Activated CD4-positive, alpha-beta T cell treated with anti-CD3 and anti-CD28 coated beads, Interleukin-2, amount 10 ng/mL, durations not matched to agents 24 days and 14 days (primary cell): ENCODE measurements at regions not wholly inside any gene's neighbourhood (a gene's known extent, or its start where the extent isn't known, plus 50 kb on each side); places are given as distances from the start of the nearest gene placed in this dataset.

Experiments
- DNase-seq: peaks from one replicate; pipeline ENCODE4 v3.0.0; 2022
- H3K27ac Mint-ChIP-seq: one replicate; pipeline ENCODE4 v1.8.0; 2022; ENCODE audit warnings: mild to moderate bottlenecking, mixed read lengths
- H3K27me3 Mint-ChIP-seq: one replicate; pipeline ENCODE4 v1.8.0; 2022; ENCODE audit warnings: mixed read lengths
- H3K36me3 Mint-ChIP-seq: one replicate; pipeline ENCODE4 v1.8.0; 2022; ENCODE audit warnings: low read depth, mild to moderate bottlenecking, mixed read lengths
- H3K4me1 Mint-ChIP-seq: one replicate; pipeline ENCODE4 v1.8.0; 2021; ENCODE audit warnings: mixed read lengths
- H3K4me3 Mint-ChIP-seq: one replicate; pipeline ENCODE4 v1.8.0; 2022; ENCODE audit warnings: mild to moderate bottlenecking, moderate library complexity, mixed read lengths
- H3K9me3 Mint-ChIP-seq: one replicate; pipeline ENCODE4 v1.8.0; 2021; ENCODE audit warnings: mixed read lengths
- intact Hi-C: fragments of 100-400 bp; cut with micrococcal nuclease; formaldehyde crosslinking; loops from one replicate; pipeline ENCODE4 v1.15.1; 2023

DNA sequence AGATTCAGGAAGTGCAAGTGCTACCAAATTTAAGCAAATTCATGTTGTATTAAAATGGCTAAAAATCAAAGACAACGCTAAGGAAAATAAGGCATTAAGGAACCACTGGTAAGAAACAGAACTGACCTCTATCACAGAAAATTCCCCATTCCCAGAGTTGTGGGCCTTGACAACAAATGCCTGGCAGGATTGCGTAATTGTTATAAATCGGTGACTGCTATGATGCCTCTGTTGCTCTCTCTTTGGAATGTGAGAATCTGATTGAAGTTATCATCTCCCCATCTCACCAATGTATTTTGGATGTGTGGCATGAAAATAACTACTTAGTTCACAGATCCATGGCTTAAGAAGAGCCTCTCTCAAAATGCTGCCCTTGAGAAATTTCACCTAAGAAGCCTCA is 257.3 kb downstream of the OGFRL1 start:
- intact Hi-C loops: no loop called here
- Mint-ChIP-seq H3K27ac (no peak overlapping the region), H3K4me1 (no peaks in the 10 kb centered on the region), H3K9me3 (no peaks in the 10 kb centered on the region), H3K27me3 (no peaks in the 10 kb centered on the region), H3K4me3 (no peak overlapping the region), H3K36me3 (no peaks in the 10 kb centered on the region)
- DNase-seq: no peak

DNA sequence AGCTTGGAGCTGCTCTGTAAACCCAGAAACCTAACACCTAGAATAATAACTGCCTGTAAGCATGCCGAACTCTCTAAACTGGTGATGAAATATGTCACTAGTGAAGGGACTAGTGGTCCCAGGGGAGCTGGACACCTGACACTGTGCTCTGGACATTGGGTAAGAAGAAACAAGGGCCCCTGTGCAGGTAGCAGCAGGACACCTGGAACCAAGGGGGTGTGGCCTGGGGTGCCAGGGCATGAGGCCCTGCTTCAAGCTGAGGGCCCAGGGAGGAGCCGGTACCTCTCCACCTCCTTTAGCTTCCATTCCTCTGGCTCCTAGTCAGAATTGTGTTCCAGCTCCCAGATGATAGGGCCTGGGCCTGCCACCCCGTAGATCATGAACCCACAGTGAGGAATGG is 263.2 kb downstream of the OGFRL1 start:
- Mint-ChIP-seq H3K4me1 (no peaks in the 10 kb centered on the region), H3K27ac (no peak overlapping the region), H3K27me3 (no peaks in the 10 kb centered on the region), H3K9me3 (peaks cover 11% of the 10 kb centered on the region), H3K4me3 (no peak overlapping the region), H3K36me3 (no peaks in the 10 kb centered on the region)
- no peak for DNase-seq
- intact Hi-C loops: no loop called here

DNA sequence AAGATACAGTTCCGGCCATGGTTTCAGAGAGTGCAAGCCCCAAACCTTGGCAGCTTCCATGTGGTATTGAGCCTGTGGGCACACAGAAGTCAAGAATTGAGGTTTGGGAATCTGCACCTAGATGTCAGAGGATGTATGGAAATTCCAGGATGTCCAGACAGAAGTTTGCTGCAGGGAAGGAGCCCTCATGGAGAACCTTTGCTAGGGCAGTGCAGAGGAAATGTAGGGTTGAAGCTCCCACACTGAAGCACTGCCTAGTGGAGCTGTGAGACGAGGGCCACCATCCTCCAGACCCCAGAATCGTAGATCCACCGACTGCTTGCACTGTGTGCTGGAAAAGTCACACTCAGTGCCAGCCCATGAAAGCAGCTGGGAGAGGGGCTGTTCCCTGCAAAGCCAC is 267.5 kb downstream of the OGFRL1 start:
- no peak for DNase-seq
- no peak overlapping the region for H3K4me3 Mint-ChIP-seq
- no peaks in the 10 kb centered on the region for H3K27me3 Mint-ChIP-seq
- intact Hi-C loops: no loop called here
- H3K9me3 Mint-ChIP-seq: peaks cover 12% of the 10 kb centered on the region
- no peaks in the 10 kb centered on the region for H3K4me1 Mint-ChIP-seq
- H3K27ac Mint-ChIP-seq: no peak overlapping the region
- H3K36me3 Mint-ChIP-seq: no peaks in the 10 kb centered on the region

DNA sequence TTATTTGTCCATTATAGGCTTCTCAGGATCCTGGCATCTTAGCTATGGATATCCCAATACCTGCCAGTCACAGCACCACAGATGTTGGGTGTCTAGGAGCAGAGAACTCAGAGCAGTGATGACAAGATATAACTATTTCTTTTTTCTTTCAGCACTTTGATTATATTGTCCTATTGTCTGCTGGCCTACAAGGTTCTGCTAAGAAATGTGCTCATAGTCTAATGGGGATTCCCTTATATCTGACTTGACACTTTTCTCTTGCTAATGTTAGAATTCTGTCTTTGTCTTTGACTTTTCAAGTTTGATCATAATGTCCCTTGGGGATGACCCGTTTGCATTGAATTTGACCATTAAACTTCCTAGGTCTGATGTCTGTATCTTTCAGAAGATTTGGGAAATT is 270.4 kb downstream of the OGFRL1 start:
- Mint-ChIP-seq H3K4me1 (no peaks in the 10 kb centered on the region), H3K27me3 (no peaks in the 10 kb centered on the region), H3K9me3 (peaks cover 9% of the 10 kb centered on the region), H3K36me3 (no peaks in the 10 kb centered on the region), H3K27ac (no peak overlapping the region), H3K4me3 (no peak overlapping the region)
- intact Hi-C loops: no loop called here
- DNase-seq: no peak

DNA sequence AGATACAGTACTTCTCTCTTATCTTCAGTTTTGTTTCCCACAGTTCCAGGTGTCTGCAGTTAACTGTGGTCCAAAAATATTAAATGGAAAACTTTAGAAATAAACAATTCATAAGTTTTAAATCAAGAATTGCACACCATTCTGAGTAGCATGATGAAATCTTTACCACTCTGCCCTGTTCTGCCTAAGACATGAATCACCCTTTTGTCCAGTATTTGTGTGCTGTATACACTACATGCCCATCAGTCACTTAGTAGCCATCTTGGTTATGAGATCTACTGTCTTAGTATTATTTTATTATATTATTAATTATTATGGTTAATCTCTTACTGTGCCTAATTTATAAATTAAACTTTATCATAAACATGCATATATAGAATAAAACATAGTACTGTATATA is 279.0 kb downstream of the OGFRL1 start:
- DNase-seq: no peak
- Mint-ChIP-seq H3K9me3 (no peaks in the 10 kb centered on the region), H3K4me3 (no peak overlapping the region), H3K36me3 (no peaks in the 10 kb centered on the region), H3K4me1 (no peaks in the 10 kb centered on the region), H3K27me3 (no peaks in the 10 kb centered on the region), H3K27ac (no peak overlapping the region)
- intact Hi-C loops: no loop called here

DNA sequence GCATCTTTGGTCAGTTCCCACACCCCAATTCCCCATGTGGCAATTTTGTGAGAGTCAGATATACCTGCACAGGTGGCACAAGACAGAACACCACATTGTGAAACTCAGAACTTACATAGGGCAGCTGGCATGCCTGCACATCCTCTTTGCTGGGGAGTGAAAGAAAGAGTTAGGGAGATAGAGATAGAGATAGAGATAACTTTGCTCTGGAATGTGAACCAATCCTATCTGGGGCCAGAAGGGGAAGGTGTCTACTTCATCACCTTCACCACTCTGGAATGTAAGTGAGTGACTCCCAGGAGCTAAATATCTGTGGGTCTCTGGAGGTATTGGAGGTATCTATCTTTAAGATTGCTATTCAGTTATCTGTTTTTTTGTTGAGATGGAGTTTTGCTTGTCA is 289.2 kb downstream of the OGFRL1 start:
- DNase-seq: no peak
- Mint-ChIP-seq H3K27ac (no peak overlapping the region), H3K4me3 (no peak overlapping the region), H3K9me3 (no peaks in the 10 kb centered on the region), H3K4me1 (no peaks in the 10 kb centered on the region), H3K36me3 (no peaks in the 10 kb centered on the region), H3K27me3 (no peaks in the 10 kb centered on the region)
- intact Hi-C loops: no loop called here

DNA sequence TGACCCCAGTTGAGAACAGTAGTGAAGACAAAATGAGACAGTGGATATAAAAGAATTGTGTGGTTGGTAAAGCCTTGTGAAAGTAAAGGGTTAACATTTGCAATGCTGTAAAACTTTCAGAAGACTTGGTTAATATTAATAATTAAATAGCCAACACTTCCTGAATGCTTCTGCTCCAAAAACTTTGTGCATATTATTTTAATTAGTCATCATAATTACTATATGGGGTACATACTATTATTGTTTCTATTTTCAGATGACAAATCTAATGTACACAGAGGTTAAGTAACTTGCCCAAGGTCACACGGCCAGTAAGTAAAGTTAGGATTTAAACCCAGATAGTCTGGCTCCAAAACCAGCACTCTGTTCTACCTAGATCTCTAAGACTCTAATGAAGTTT is 291.3 kb downstream of the OGFRL1 start:
- Mint-ChIP-seq H3K4me3 (no peak overlapping the region), H3K9me3 (no peaks in the 10 kb centered on the region)

DNA sequence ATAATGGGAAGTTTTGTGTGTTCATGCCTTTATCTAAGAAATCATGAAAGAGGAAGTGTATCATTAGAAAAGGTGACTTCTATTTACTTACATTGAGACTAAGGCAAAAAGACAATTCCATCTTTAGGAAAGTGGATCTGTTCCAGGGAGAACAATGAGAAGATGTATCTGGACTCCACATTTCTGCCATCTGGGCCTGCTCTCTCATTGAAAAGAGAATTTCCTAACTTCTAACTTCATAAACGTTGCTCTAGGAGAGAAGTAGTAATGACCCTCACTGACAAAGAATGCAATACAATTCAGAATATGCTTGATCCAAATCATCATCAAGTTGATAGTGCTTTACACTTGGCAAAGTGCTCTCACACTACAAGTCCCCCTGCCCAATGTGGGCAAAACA is 294.2 kb downstream of the OGFRL1 start:
- Mint-ChIP-seq H3K36me3 (no peaks in the 10 kb centered on the region), H3K4me3 (no peak overlapping the region), H3K4me1 (no peaks in the 10 kb centered on the region), H3K27me3 (no peaks in the 10 kb centered on the region), H3K9me3 (no peaks in the 10 kb centered on the region), H3K27ac (no peak overlapping the region)
- intact Hi-C loops: no loop called here
- DNase-seq: no peak

More for the DNA sequence above, 291.3 kb downstream of the OGFRL1 start:
- Mint-ChIP-seq H3K36me3 (no peaks in the 10 kb centered on the region), H3K27ac (no peak overlapping the region), H3K4me1 (no peaks in the 10 kb centered on the region), H3K27me3 (no peaks in the 10 kb centered on the region)
- DNase-seq: no peak
- intact Hi-C loops: no loop called here

DNA sequence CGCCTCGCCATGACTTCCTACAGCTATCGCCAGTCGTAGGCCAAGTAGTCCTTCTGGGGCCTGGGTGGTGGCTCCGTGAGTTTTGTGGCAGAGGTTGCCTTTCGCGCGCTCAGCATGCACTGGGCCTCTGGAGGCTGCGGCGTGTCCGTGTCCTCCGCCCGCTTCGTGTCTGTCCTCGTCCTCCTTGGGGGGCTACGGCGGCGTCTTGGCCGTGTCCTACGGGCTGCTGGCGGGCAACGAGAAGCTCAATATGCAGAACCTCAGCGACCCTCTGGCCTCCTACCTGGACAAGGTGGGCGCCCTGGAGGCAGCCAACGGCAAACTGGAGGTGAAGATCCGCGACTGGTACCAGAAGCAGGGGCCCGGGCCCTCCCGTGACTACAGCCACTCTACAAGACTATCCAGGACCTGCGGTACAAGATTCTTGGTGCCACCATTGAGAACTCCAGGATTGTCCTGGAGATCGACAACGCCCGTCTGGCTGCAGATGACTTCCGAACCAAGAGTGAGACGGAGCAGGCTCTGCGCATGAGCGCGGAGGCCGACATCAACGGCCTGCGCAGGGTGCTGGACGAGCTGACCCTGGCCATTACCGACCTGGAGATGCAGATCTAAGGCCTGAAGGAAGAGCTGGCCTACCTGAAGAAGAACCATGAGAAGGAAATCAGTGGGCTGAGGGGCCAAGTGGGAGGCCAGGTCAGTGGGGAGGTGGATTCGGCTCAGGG is 296.3 kb downstream of the OGFRL1 start:
- no peaks in the 10 kb centered on the region for H3K4me1 Mint-ChIP-seq
- intact Hi-C loops: no loop called here
- H3K27ac Mint-ChIP-seq: no peak overlapping the region
- DNase-seq: no peak
- no peaks in the 10 kb centered on the region for H3K36me3 Mint-ChIP-seq
- no peaks in the 10 kb centered on the region for H3K27me3 Mint-ChIP-seq
- no peak overlapping the region for H3K4me3 Mint-ChIP-seq
- H3K9me3 Mint-ChIP-seq: no peaks in the 10 kb centered on the region

DNA sequence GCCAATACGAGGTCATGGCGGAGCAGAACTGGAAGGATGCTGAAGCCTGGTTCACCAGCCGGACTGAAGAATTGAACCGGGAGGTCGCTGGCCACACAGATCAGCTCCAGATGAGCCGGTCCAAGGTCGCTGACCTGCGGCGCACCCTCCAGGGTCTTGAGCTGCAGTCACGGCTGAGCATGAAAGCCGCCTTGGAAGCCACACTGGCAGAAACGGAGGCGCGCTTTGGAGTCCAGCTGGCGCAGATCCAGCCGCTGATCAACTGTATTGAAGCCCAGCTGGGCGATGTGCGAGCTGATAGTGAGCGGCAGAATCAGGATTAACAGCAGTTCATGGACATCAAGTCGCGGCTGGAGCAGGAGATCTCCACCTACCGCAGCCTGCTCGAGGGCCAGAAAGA is 296.9 kb downstream of the OGFRL1 start:
- Mint-ChIP-seq H3K9me3 (no peaks in the 10 kb centered on the region), H3K36me3 (no peaks in the 10 kb centered on the region), H3K4me3 (no peak overlapping the region), H3K4me1 (no peaks in the 10 kb centered on the region), H3K27ac (no peak overlapping the region), H3K27me3 (no peaks in the 10 kb centered on the region)
- DNase-seq: no peak
- intact Hi-C loops: no loop called here

DNA sequence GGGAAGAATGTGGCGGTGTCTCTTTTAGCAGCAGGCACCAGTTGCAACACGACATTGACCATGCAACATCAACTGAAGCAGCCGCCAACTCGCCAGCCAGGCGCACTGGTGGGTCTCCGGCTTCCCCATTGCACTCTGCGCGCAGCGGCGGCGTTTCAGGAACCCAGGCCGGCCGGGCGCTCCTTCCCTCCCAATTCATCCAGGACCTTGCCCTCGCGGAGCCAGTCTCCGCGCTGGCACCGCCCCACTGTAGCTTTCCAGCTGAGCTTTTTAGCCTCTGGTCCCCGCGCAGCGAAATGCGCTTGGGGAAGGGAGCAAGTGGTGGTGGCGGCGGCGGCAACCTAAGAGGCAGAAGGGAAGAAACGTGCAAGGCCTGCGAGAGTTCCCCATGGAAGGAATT is 297.9 kb upstream of the RIMS1 start:
- no peak for DNase-seq
- H3K27me3 Mint-ChIP-seq: no peaks in the 10 kb centered on the region
- H3K4me3 Mint-ChIP-seq: no peak overlapping the region
- H3K36me3 Mint-ChIP-seq: no peaks in the 10 kb centered on the region
- H3K27ac Mint-ChIP-seq: no peak overlapping the region
- no peaks in the 10 kb centered on the region for H3K4me1 Mint-ChIP-seq
- no peaks in the 10 kb centered on the region for H3K9me3 Mint-ChIP-seq
- intact Hi-C loops: no loop called here

DNA sequence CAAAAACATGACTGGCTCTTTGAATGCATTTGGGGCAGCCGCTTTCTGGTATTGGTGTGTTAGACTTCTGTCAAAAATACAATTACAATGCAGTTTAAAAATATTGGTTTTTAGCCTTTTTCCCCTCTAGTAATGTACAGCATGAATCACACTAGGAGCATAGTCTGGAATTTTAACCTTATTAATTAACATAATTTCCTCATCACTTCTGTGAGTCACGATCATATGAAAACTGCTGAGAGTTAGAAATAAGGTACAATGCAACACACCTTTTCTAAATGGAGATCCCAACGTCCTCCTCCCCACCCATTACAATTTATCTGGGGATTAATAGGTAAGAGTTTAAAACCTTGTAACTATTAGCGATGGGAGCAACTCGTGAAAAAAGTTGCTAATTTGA is 297.1 kb upstream of the RIMS1 start:
- Mint-ChIP-seq H3K27me3 (no peaks in the 10 kb centered on the region), H3K36me3 (no peaks in the 10 kb centered on the region), H3K27ac (no peak overlapping the region), H3K4me3 (no peak overlapping the region), H3K9me3 (no peaks in the 10 kb centered on the region), H3K4me1 (no peaks in the 10 kb centered on the region)
- no peak for DNase-seq
- intact Hi-C loops: no loop called here

DNA sequence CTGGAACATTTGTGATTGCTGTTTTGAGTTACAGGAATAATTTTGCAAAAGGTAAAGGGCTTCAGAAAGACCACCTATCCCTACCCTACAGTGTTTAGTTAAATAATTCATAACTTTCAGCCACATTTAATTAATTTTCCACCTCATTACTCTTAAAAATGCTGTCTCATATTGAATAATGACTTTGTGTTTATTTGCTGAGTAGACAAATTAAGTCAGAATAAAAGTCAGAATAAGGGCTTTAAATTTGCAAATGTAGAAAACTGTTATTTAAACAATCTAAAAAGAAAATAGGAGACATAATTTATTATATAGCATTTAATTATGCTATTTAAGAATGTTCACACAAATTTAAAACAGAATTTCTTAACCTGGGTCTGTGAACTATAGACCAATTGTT is 293.7 kb upstream of the RIMS1 start:
- no peak for DNase-seq
- H3K27me3 Mint-ChIP-seq: no peaks in the 10 kb centered on the region
- H3K4me1 Mint-ChIP-seq: no peaks in the 10 kb centered on the region
- H3K36me3 Mint-ChIP-seq: no peaks in the 10 kb centered on the region
- intact Hi-C loops: no loop called here
- H3K27ac Mint-ChIP-seq: no peak overlapping the region
- no peak overlapping the region for H3K4me3 Mint-ChIP-seq
- H3K9me3 Mint-ChIP-seq: no peaks in the 10 kb centered on the region

DNA sequence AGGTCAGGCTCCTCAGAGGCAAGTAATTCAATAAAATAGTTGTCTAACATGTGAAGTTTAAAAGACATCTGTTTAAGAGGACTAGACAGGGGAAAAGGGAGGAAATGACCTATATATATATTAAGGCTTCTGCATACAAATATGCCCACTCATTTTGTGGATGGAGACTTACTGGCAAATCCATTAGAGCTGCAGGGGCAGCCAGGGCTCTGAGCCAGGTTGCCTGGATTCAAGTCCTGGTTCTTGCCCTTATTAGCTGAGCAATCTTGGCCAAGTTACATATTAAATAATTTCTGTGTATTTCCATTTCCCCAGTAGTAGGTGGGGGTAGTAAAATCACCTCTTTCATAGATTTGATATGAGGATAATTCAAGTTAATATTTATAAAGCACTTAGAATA is 287.0 kb upstream of the RIMS1 start:
- Mint-ChIP-seq H3K9me3 (no peaks in the 10 kb centered on the region), H3K4me1 (no peaks in the 10 kb centered on the region), H3K36me3 (no peaks in the 10 kb centered on the region), H3K4me3 (no peak overlapping the region), H3K27me3 (no peaks in the 10 kb centered on the region), H3K27ac (no peak overlapping the region)
- no peak for DNase-seq
- intact Hi-C loops: no loop called here

DNA sequence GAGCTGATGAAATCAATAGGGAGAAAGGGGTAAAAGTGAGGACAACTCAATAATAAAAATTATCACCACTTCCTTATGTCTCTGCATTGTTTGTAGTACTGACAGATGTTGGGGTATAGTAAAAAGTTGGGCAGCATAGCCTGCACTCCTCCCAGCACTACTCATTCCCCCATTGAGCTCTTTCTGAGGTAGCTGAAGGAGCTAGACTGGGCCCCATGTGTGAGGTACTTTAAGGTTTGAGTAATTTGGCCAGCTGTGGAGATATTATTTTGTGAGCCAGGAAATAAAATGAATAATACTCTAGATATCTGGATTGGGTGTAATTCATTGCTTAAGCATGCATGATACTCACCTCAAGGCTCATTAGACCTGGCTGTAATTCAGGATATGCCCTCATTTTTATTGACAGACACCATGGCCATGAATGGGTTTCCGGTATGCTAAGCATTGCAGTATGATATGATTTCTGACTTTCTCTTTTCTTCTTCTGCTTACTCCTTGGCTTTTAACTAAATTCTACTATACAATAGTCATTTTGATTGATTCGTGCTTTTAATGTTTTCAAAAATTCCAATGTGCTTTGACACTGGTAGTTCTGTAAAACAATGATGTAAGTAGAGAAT is 283.9 kb upstream of the RIMS1 start:
- Mint-ChIP-seq H3K4me3 (no peak overlapping the region), H3K4me1 (no peaks in the 10 kb centered on the region), H3K27me3 (no peaks in the 10 kb centered on the region), H3K36me3 (no peaks in the 10 kb centered on the region), H3K27ac (no peak overlapping the region), H3K9me3 (no peaks in the 10 kb centered on the region)
- intact Hi-C loops: no loop called here
- DNase-seq: no peak
